ENCODE measurements at regions not wholly inside any gene's neighbourhood (a gene's known extent, or its start where the extent isn't known, plus 50 kb on each side); places are given as distances from the start of the nearest gene placed in this dataset.
"Not testable (repeated sequence)": the region's sequence is repeated elsewhere in the genome, so short reads cannot be mapped to it uniquely, and the experiment has no call there.

DNA sequence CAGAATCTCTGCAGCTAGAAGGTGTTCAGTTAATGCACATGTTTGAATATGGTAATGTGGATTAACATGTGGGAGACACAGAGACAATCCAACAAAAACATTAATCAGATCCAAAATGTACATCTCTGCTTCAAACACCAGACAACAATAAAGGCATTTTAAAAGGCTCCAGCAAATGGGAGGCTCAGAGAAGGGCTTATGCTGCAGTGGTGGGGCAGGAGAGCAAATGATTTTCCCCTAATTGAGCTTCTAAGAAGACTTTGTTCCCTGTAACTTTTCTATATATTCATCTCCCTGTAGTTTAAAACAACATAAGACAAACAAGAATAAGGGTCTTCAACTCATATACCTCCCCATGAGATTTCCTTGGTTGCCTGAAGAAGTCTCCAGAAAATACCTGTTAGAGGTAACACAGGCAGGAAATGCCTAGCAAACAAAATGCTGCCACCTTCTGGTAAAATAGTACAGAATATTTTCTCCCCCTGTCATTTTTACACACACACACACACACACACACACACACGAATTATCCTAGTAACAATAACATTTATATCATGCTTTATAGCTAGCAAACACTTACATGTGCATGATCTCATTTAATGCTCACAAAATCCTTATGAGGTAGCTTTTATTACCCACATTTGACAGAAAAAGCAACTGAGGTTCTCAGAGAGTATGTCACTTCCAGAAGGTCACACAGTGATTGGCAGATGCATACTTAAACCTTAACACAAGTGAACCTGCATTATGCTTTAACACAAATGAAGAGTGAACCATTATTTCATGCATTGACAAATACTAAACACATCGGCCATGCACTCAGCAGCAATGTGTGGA is 123.4 kb upstream of the MB21D2 start:
- no peaks in the 10 kb centered on the region for H3K4me1 ChIP-seq (ENCODE audit: low read length)
- H3K4me3 ChIP-seq (ENCODE audit: low read length): no peak overlapping the region
- no peaks in the 10 kb centered on the region for H3K79me2 ChIP-seq (ENCODE audit: low read length)
- no peaks in the 10 kb centered on the region for H4K20me1 ChIP-seq (ENCODE audit: insufficient read depth, low read length)
- H3K9me3 ChIP-seq (ENCODE audit: insufficient read depth, low read length): no peaks in the 10 kb centered on the region
- no peak overlapping the region for H2AFZ ChIP-seq (ENCODE audit: low read depth, low read length)
- TF ChIP-seq, protein P1, sequence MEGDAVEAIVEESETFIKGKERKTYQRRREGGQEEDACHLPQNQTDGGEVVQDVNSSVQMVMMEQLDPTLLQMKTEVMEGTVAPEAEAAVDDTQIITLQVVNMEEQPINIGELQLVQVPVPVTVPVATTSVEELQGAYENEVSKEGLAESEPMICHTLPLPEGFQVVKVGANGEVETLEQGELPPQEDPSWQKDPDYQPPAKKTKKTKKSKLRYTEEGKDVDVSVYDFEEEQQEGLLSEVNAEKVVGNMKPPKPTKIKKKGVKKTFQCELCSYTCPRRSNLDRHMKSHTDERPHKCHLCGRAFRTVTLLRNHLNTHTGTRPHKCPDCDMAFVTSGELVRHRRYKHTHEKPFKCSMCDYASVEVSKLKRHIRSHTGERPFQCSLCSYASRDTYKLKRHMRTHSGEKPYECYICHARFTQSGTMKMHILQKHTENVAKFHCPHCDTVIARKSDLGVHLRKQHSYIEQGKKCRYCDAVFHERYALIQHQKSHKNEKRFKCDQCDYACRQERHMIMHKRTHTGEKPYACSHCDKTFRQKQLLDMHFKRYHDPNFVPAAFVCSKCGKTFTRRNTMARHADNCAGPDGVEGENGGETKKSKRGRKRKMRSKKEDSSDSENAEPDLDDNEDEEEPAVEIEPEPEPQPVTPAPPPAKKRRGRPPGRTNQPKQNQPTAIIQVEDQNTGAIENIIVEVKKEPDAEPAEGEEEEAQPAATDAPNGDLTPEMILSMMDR (IDR thresholded peaks at IDR 0.05; ENCODE audit: low read depth, low read length): peak; percentile 69
- TF ChIP-seq EZH2phosphoT487 (IDR thresholded peaks at IDR 0.05; ENCODE audit: low read depth): no peak
- H3K4me2 ChIP-seq (ENCODE audit: low read length): no peak overlapping the region
- no peak overlapping the region for H3K9ac ChIP-seq (ENCODE audit: low read length)
- no peaks in the 10 kb centered on the region for H3K36me3 ChIP-seq (replicated peaks; ENCODE audit: low read depth, low read length)
- H3K27me3 ChIP-seq (ENCODE audit: low read depth, low read length): 0 out of 2 replicates have a peak, but pooled peaks cover 5% of the 10 kb centered on the region
- H3K27ac ChIP-seq (ENCODE audit: low read length): no peak overlapping the region

DNA sequence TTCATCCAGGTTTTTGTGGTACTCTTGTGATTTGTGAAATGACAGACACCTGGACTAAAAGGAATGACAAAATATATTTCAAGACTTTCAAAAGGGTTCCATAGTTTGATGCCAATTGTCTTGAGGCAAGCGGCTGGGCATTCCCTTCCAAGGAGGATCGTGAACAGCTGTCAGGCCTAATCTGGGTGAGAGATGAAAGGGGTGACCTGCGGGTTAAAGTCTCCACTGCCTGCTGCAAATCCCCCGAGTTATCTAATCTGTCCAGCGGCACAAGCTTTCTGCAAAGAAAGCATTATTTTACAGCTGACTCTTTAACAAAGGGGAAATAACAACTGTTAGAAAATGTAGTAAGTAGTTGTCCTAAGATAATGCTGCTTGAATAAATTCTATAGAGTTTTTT is 128.7 kb upstream of the MB21D2 start:
- Histone ChIP-seq H3K9me3 (ENCODE audit: insufficient read depth, low read length) (no peaks in the 10 kb centered on the region), H3K4me3 (ENCODE audit: low read length) (no peak overlapping the region), H3K4me1 (ENCODE audit: low read length) (no peaks in the 10 kb centered on the region), H3K36me3 (replicated peaks; ENCODE audit: low read depth, low read length) (no peaks in the 10 kb centered on the region), H3K4me2 (ENCODE audit: low read length) (no peak overlapping the region), H3K27me3 (ENCODE audit: low read depth, low read length) (0 out of 2 replicates have a peak, but pooled peaks cover 7% of the 10 kb centered on the region), H3K9ac (ENCODE audit: low read length) (no peak overlapping the region), H3K27ac (ENCODE audit: low read length) (no peak overlapping the region), H2AFZ (ENCODE audit: low read depth, low read length) (no peak overlapping the region), H3K79me2 (ENCODE audit: low read length) (no peaks in the 10 kb centered on the region), H4K20me1 (ENCODE audit: insufficient read depth, low read length) (no peaks in the 10 kb centered on the region)
- TF ChIP-seq EZH2phosphoT487 (IDR thresholded peaks at IDR 0.05; ENCODE audit: low read depth): no peak
- TF ChIP-seq, protein P1 (IDR thresholded peaks at IDR 0.05; ENCODE audit: low read depth, low read length): no peak

DNA sequence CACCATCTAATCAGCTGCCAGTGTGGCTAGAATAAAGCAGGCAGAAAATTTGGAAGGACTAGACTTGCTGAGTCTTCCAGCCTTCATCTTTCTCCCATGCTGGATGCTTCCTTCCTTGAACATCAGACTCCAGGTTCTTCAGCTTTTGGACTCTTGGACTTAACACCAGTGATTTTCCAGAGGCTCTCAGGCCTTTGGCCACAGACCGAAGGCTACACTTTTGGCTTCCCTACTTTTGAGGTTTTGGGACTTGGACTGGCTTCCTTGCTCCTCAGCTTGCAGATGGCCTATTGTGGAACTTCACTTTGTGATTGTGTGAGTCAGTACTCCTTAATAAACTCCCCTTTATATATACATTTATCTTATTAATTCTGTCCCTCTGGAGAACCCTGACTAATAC is 129.8 kb upstream of the MB21D2 start:
- not testable (repeated sequence) for H3K4me1 ChIP-seq (ENCODE audit: low read length)

DNA sequence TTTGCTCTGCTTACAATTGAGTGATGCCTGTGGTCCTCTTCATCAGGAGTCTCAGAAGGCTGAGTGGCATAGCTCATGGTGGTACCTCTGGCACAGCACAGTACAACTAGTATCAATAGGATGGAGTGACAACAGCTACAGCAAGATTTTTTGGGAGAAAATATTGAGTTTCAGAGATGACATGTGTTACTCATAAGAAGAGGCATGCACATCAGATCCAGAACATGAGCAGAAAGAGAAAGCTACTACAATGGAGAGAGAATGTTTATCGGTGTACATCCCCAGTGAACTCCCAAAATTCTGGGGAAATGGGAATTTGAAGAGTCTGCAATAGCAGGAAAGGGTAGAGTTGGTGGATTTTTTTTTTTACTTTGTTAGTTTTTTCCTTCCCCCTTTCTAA is 130.5 kb upstream of the MB21D2 start:
- H3K27ac ChIP-seq (ENCODE audit: low read length): no peak overlapping the region
- no peaks in the 10 kb centered on the region for H3K4me1 ChIP-seq (ENCODE audit: low read length)
- no peak overlapping the region for H3K4me2 ChIP-seq (ENCODE audit: low read length)
- no peaks in the 10 kb centered on the region for H3K79me2 ChIP-seq (ENCODE audit: low read length)
- H4K20me1 ChIP-seq (ENCODE audit: insufficient read depth, low read length): no peaks in the 10 kb centered on the region
- no peaks in the 10 kb centered on the region for H3K9me3 ChIP-seq (ENCODE audit: insufficient read depth, low read length)
- no peak overlapping the region for H3K9ac ChIP-seq (ENCODE audit: low read length)
- H2AFZ ChIP-seq (ENCODE audit: low read depth, low read length): no peak overlapping the region
- TF ChIP-seq EZH2phosphoT487 (IDR thresholded peaks at IDR 0.05; ENCODE audit: low read depth): no peak
- TF ChIP-seq, protein P1 (IDR thresholded peaks at IDR 0.05; ENCODE audit: low read depth, low read length): no peak
- 0 out of 2 replicates have a peak, but pooled peaks cover 2% of the 10 kb centered on the region for H3K27me3 ChIP-seq (ENCODE audit: low read depth, low read length)
- H3K36me3 ChIP-seq (replicated peaks; ENCODE audit: low read depth, low read length): no peaks in the 10 kb centered on the region
- H3K4me3 ChIP-seq (ENCODE audit: low read length): no peak overlapping the region

More for the DNA sequence above, 129.8 kb upstream of the MB21D2 start:
- not testable (repeated sequence) for H3K79me2 ChIP-seq (ENCODE audit: low read length); H3K27ac ChIP-seq (ENCODE audit: low read length); H3K4me2 ChIP-seq (ENCODE audit: low read length); H3K27me3 ChIP-seq (ENCODE audit: low read depth, low read length); H3K9me3 ChIP-seq (ENCODE audit: insufficient read depth, low read length); H3K36me3 ChIP-seq (replicated peaks; ENCODE audit: low read depth, low read length); H3K4me3 ChIP-seq (ENCODE audit: low read length); H4K20me1 ChIP-seq (ENCODE audit: insufficient read depth, low read length); H2AFZ ChIP-seq (ENCODE audit: low read depth, low read length); H3K9ac ChIP-seq (ENCODE audit: low read length)
